ENCODE measurements at regions not wholly inside any gene's neighbourhood (a gene's known extent, or its start where the extent isn't known, plus 50 kb on each side); places are given as distances from the start of the nearest gene placed in this dataset.

DNA sequence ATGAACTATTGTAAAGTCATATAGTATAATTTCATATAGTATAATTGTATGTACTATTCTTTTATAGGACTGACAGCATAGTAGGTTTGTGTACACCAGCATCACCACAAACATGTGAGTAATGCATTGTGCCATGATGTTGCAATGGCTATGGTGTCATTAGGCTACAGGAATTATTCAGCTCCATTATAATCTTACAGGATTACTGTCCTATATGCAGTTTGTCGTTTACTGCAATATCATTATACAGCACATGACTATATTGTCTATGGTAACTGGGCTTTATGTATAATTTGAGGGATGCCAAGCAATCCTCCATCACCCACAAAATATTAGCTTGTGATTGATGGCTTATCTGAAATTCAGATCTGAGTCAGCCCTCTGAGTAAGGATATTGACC is 54.2 kb upstream of the PBX1 start:
- intact Hi-C loops (cut with micrococcal nuclease), result no loop called here
- no peaks in the 10 kb centered on the region for H3K36me3 Mint-ChIP-seq (ENCODE audit: low read depth)
- no peaks in the 10 kb centered on the region for H3K4me1 Mint-ChIP-seq (ENCODE audit: low read depth)
- H3K27ac Mint-ChIP-seq, result no peak overlapping the region
- H3K27me3 Mint-ChIP-seq, result no peaks in the 10 kb centered on the region
- H3K9me3 Mint-ChIP-seq, result peaks cover 30% of the 10 kb centered on the region
- no peak overlapping the region for H3K4me3 Mint-ChIP-seq

Measured in dendritic cell treated with granulocyte-macrophage colony-stimulating factor and Interleukin-4, amounts not matched to agents 40 ng/mL and 50 ng/mL, for 4 days (primary cell).